Mesodermal cell (in vitro differentiated cells): ENCODE measurements at regions not wholly inside any gene's neighbourhood (a gene's known extent, or its start where the extent isn't known, plus 50 kb on each side); places are given as distances from the start of the nearest gene placed in this dataset.

Source experiments
- H3K27ac ChIP-seq: 2 replicates; pipeline ENCODE4 v1.7.0; 2013; ENCODE audit warnings: mild to moderate bottlenecking, low read depth, low read length, moderate library complexity; ENCODE audit not compliant: severe bottlenecking
- H3K36me3 ChIP-seq: 2 replicates; pipeline ENCODE4 v1.7.1; 2013; ENCODE audit warnings: mild to moderate bottlenecking, low read length, moderate library complexity; ENCODE audit not compliant: control insufficient read depth, insufficient read depth
- H3K4me1 ChIP-seq: one replicate; pipeline ENCODE4 v1.7.1; 2013; ENCODE audit warnings: mild to moderate bottlenecking, low read length; ENCODE audit not compliant: insufficient read depth, control insufficient read depth, poor library complexity, severe bottlenecking
- H3K4me3 ChIP-seq: 2 replicates; pipeline ENCODE4 v1.7.0; 2013; ENCODE audit warnings: low read length, control low read depth, mild to moderate bottlenecking; ENCODE audit not compliant: insufficient read depth, poor library complexity, severe bottlenecking; ENCODE audit errors: extremely low read depth
- H3K9me3 ChIP-seq: 2 replicates; pipeline ENCODE4 v1.7.1; 2013; ENCODE audit warnings: mild to moderate bottlenecking, low read length, moderate library complexity; ENCODE audit not compliant: control insufficient read depth
- WGBS, 2 experiments: methylation state at CpG; one replicate each; pipeline ENCODE4 v1.1.5; 2013; ENCODE audit warnings: missing lambda C conversion rate in 2 of 2; ENCODE audit not compliant: insufficient coverage in 2 of 2; 5-methylcytosine and 5-hydroxymethylcytosine counted together

- WGBS, 2 experiments = 60 to 100% methylated on average over 1 of the region's 1 CpG
- Histone ChIP-seq H3K4me1 (no peaks in the 10 kb centered on the region), H3K27ac (no peak overlapping the region), H3K9me3 (no peaks in the 10 kb centered on the region), H3K36me3 (no peaks in the 10 kb centered on the region), H3K4me3 (no peak overlapping the region)
Observed at GRCh38 chr14:49019467-49020115, 566.6 kb downstream of the RPS29 start.

DNA sequence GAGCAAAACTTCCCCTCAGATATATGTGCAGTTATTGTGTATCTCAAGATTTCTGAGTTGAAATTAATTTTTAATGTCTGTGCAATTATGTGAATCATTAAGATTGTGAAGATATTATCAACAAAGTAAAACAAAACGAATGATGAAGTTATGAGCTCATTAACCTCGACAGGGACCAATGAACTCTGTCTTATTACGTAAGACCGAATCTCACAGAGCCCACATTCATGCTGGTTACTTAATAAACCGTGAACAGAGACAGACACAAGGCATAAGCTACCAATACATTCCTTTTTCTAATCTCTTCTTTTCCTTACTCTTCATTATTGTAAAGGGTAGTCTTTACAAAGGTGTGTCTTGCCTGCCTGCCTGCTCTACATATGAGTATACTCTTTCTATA, 568.7 kb downstream of the RPS29 start:
- Histone ChIP-seq H3K36me3 (no peaks in the 10 kb centered on the region), H3K4me1 (no peaks in the 10 kb centered on the region), H3K9me3 (no peaks in the 10 kb centered on the region), H3K4me3 (no peak overlapping the region), H3K27ac (no peak overlapping the region)
- WGBS, 2 experiments = 91 to 94% methylated on average over 3 to 5 of the region's 5 CpGs

DNA sequence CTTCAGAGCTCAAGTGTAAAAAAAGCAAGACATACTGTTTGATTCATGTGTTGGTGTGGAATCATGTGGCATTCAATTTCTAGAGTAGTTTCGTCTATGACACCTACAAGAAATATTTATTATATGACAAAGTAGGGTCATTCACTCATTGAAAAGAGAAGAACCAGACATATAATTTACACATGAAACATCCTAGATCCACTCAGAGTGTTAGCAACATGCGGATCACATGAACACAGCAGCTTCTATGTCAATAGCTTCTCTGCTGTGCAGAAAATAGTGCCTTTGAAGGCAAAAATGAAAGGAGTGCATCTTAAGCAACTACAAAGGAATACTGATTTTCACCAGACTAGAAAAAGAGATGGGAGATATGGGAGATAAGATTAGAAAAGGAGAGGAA, 569.8 kb downstream of the RPS29 start:
- no peaks in the 10 kb centered on the region for H3K4me1 ChIP-seq
- WGBS, 2 experiments = 100% methylated on average over 1 of the region's 2 CpGs; no CpG with 5 or more reads in 1 of the 2 experiments
- H3K9me3 ChIP-seq = no peaks in the 10 kb centered on the region
- H3K27ac ChIP-seq = no peak overlapping the region
- no peaks in the 10 kb centered on the region for H3K36me3 ChIP-seq
- H3K4me3 ChIP-seq = no peak overlapping the region

GRCh38 chr14:49014476-49014875, 571.7 kb downstream of the RPS29 start:
- no peaks in the 10 kb centered on the region for H3K9me3 ChIP-seq
- H3K4me1 ChIP-seq = no peaks in the 10 kb centered on the region
- WGBS, 2 experiments = 100% methylated on average over 1 of the region's 3 CpGs; no CpG with 5 or more reads in 1 of the 2 experiments
- H3K36me3 ChIP-seq = no peaks in the 10 kb centered on the region
- no peak overlapping the region for H3K4me3 ChIP-seq
- no peak overlapping the region for H3K27ac ChIP-seq

DNA sequence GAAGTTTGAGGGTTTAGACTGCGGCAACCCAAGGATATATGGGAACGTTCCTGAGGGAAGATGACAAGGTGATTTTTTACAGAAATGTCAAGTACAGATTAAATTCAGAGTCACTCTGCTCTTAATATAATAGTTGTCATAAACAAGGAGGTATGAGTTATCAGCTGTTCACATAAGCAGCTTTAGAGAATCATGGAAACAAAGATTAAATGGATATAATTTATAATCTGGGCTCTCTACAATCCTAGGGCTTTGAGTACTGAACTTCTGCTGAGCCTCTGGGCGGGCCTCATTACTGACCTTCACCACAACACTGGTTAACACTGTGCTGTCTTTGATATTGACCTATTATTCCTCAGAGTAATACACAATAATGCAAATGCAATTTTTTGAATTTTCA, 577.8 kb downstream of the RPS29 start:
- Histone ChIP-seq H3K27ac (no peak overlapping the region), H3K9me3 (no peaks in the 10 kb centered on the region), H3K4me3 (no peak overlapping the region), H3K36me3 (no peaks in the 10 kb centered on the region), H3K4me1 (no peaks in the 10 kb centered on the region)
- 83 to 92% methylated on average over 1 to 2 of the region's 3 CpGs for WGBS, 2 experiments

GRCh38 chr14:48991141-48991540, 595.0 kb downstream of the RPS29 start:
- H3K4me1 ChIP-seq = no peaks in the 10 kb centered on the region
- WGBS, 2 experiments = 89 to 100% methylated on average over 1 to 4 of the region's 4 CpGs
- H3K36me3 ChIP-seq = no peaks in the 10 kb centered on the region
- no peaks in the 10 kb centered on the region for H3K9me3 ChIP-seq
- H3K4me3 ChIP-seq = no peak overlapping the region
- no peak overlapping the region for H3K27ac ChIP-seq

- Histone ChIP-seq H3K4me1 (no peaks in the 10 kb centered on the region), H3K36me3 (no peaks in the 10 kb centered on the region), H3K4me3 (no peak overlapping the region), H3K27ac (no peak overlapping the region), H3K9me3 (no peaks in the 10 kb centered on the region)
- WGBS, 2 experiments = 88 to 90% methylated on average over 4 of the region's 6 CpGs
Observed at GRCh38 chr14:48983351-48983888, 602.8 kb downstream of the RPS29 start.

DNA sequence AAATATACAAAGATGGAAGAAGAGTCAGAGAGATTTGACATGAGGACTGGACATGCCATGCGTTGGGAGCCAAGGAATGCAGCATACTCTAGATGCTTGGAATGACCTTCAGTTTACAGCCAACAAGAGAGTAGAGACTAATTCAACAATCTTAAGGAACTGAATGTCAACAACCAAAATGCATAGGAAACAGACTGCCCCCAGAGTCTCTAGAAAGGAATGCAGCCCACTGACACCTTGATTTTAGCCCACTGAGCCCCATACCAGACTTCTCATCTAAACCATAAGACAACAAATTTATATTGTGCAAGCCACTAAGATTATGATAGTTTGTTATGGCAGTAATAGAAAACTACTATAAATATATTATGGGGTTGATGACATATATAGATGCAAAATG, 611.2 kb downstream of the RPS29 start:
- H3K36me3 ChIP-seq = no peaks in the 10 kb centered on the region
- H3K4me3 ChIP-seq = no peak overlapping the region
- no peaks in the 10 kb centered on the region for H3K9me3 ChIP-seq
- peaks cover 19% of the 10 kb centered on the region for H3K4me1 ChIP-seq
- 75% methylated on average over 1 of the region's 1 CpG; no CpG with 5 or more reads in 1 of the 2 experiments for WGBS, 2 experiments
- no peak overlapping the region for H3K27ac ChIP-seq

DNA sequence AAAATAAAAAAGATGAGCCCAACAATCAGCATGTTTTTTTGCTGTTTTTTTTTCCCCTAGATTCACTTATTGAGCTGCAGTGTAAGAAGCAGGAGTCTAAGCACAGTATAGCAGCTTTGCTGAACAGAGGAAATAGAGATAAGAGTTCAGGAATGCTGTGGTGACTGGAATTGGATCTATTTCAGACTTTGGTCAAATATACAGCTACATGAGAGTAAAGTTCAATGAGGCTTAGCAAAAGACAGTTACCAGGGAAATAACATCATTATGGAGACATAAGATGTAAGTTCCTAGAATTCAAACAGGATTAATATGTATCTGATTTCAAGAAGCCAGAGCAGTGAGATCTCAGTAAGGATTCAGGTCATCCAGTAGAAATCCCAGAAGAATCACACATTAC, 613.0 kb downstream of the RPS29 start:
- Histone ChIP-seq H3K27ac (peak overlapping the region; percentile 65), H3K36me3 (no peaks in the 10 kb centered on the region), H3K9me3 (no peaks in the 10 kb centered on the region), H3K4me3 (no peak overlapping the region), H3K4me1 (peaks cover 22% of the 10 kb centered on the region)

GRCh38 chr14:48970943-48971342, 615.2 kb downstream of the RPS29 start:
- Histone ChIP-seq H3K4me1 (peaks cover 44% of the 10 kb centered on the region), H3K36me3 (no peaks in the 10 kb centered on the region), H3K9me3 (no peaks in the 10 kb centered on the region), H3K4me3 (no peak overlapping the region), H3K27ac (peak overlapping the region; percentile 32)

DNA sequence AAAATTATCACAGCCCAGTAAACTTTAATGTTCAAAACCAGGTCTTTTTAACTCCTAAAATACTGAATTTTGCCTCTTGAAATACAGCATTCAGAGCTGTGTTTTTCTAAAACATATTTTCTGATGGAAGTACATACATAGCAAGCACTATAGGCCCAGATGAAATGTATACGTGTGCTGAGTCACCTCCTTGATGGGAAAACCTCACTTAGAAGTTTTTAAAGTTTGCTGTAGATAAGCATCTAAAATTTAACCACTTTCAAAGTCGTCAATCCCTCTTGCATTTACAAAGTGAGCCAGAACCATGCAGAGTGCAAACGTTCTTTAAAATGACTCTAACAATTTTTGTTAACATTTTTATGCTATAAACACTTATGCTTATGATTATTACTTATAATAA, 618.8 kb downstream of the RPS29 start:
- Histone ChIP-seq H3K4me3 (no peak overlapping the region), H3K36me3 (no peaks in the 10 kb centered on the region), H3K9me3 (no peaks in the 10 kb centered on the region), H3K27ac (no peak overlapping the region), H3K4me1 (peaks cover 60% of the 10 kb centered on the region)
- WGBS, 2 experiments = 50 to 86% methylated on average over 1 of the region's 3 CpGs
